CD4-positive, alpha-beta T cell (primary cell): ENCODE measurements at regions not wholly inside any gene's neighbourhood (a gene's known extent, or its start where the extent isn't known, plus 50 kb on each side); places are given as distances from the start of the nearest gene placed in this dataset.

ENCODE experiments used
- ATAC-seq: fragments of 200-7000 bp; cut with Tn5 transposase; one replicate; pipeline ENCODE4 v1.10.0; 2022; ENCODE audit warnings: mild to moderate bottlenecking; ENCODE audit not compliant: poor library complexity
- CTCF ChIA-PET: fragments of 350-600 bp; sonication (Branson Sonifier 250); formaldehyde crosslinking; loops from one replicate; lab custom pipeline; 2021; ENCODE audit warnings: antibody characterized with exemption, inconsistent platforms; lab: Charles Lee
- POLR2A ChIA-PET: fragments of 350-600 bp; sonication (Branson Sonifier 250); formaldehyde crosslinking; loops from one replicate; lab custom pipeline; 2021; ENCODE audit warnings: antibody characterized with exemption, inconsistent platforms; lab: Charles Lee
- DNase-seq, 14 experiments: peaks; one replicate each; pipeline ENCODE4 v3.0.0-alpha.2; 2013 to 2020; ENCODE audit warnings: mixed read lengths in 2 of 14
- H3K27ac ChIP-seq, 2 donors: one replicate each; pipeline versions ENCODE4 v1.5.1 to v1.7.0; 2013; ENCODE audit warnings: low read length in 2 of 2, low read depth in 1 of 2, mild to moderate bottlenecking in 1 of 2
- H3K27me3 ChIP-seq, 2 experiments: 1 replicate in 1 of 2; 2 replicates in 1 of 2; pipeline versions ENCODE4 v1.6.1 to v1.7.0; 2013; ENCODE audit warnings: low read length in 2 of 2, control low read depth in 1 of 2, mild to moderate bottlenecking in 1 of 2, moderate library complexity in 1 of 2; ENCODE audit not compliant: insufficient read depth in 2 of 2, control insufficient read depth in 1 of 2
- H3K36me3 ChIP-seq: one replicate; pipeline ENCODE4 v1.6.1; 2013; ENCODE audit warnings: low read length, control low read depth; ENCODE audit not compliant: insufficient read depth
- H3K4me1 ChIP-seq: one replicate; pipeline ENCODE4 v1.6.1; 2013; ENCODE audit warnings: low read length, control low read depth; ENCODE audit not compliant: insufficient read depth
- H3K4me3 ChIP-seq: one replicate; pipeline ENCODE4 v1.5.1; 2013; ENCODE audit warnings: mild to moderate bottlenecking, low read length, moderate library complexity
- H3K9me3 ChIP-seq, 2 experiments: 1 replicate in 1 of 2; 2 replicates in 1 of 2; pipeline versions ENCODE4 v1.6.1 to v1.7.0; 2013; ENCODE audit warnings: low read length in 2 of 2, mild to moderate bottlenecking in 2 of 2, control low read depth in 1 of 2, moderate library complexity in 1 of 2; ENCODE audit not compliant: control insufficient read depth in 1 of 2, insufficient read depth in 1 of 2
- H3K27ac Mint-ChIP-seq: one replicate; pipeline ENCODE4 v1.8.0; 2020; ENCODE audit warnings: mixed read lengths
- H3K27me3 Mint-ChIP-seq: one replicate; pipeline ENCODE4 v1.8.0; 2021; ENCODE audit warnings: mixed read lengths
- H3K36me3 Mint-ChIP-seq: one replicate; pipeline ENCODE4 v1.8.0; 2021; ENCODE audit warnings: low read depth, mixed read lengths
- H3K4me1 Mint-ChIP-seq: one replicate; pipeline ENCODE4 v1.8.0; 2021; ENCODE audit warnings: low read depth, mixed read lengths
- H3K4me3 Mint-ChIP-seq: one replicate; pipeline ENCODE4 v1.8.0; 2020; ENCODE audit warnings: mild to moderate bottlenecking, mixed read lengths
- H3K9me3 Mint-ChIP-seq: one replicate; pipeline ENCODE4 v1.8.0; 2020; ENCODE audit warnings: mixed read lengths
- CTCF ChIP-seq: fragments of 200-600 bp; IDR thresholded peaks from one replicate; pipeline ENCODE4 v1.8.0; 2022; ENCODE audit warnings: antibody characterized with exemption, mild to moderate bottlenecking
- intact Hi-C, 2 experiments: fragments of 100-400 bp; cut with DNase I in 1 of 2; cut with micrococcal nuclease in 1 of 2; formaldehyde crosslinking; loops; one replicate each; pipeline versions ENCODE4 v1.15.1 to v1.9.0; 2023 to 2025; cut with DNase I, micrococcal nuclease

GRCh38 chr14:76925097-76925441 is 98.9 kb downstream of the LRRC74A start:
- DNase-seq (no peak), ATAC-seq (no peak)
- ChIA-PET CTCF (interaction anchor here (2.4 kb wide), 1 partner anchor 12 kb away, joined by 8 read pairs; no protein-coding TSS in a partner anchor), POLR2A (interaction anchor here (0.7 to 1.2 kb wide), 3 partner anchors 12 to 37 kb away, joined by 3 to 6 read pairs (median 4); no protein-coding TSS in a partner anchor)
- Mint-ChIP-seq H3K36me3 (no peaks in the 10 kb centered on the region), H3K4me1 (peaks cover 89% of the 10 kb centered on the region), H3K4me3 (no peak overlapping the region), H3K27ac (peak overlapping the region; percentile 86), H3K9me3 (no peaks in the 10 kb centered on the region), H3K27me3 (no peaks in the 10 kb centered on the region)
- Histone ChIP-seq H3K27me3 (no peaks in the 10 kb centered on the region), H3K9me3 (no peaks in the 10 kb centered on the region), H3K4me3 (no peak overlapping the region), H3K27ac (no peak overlapping the region), H3K4me1 (peaks cover 82% of the 10 kb centered on the region), H3K36me3 (no peaks in the 10 kb centered on the region)
- no peak for TF ChIP-seq CTCF
- intact Hi-C loops = loop anchor here in 1 of 2 experiments (2.0 kb wide), 1 partner anchor 28 kb away; no protein-coding TSS in a partner anchor

- Histone ChIP-seq H3K36me3 (no peaks in the 10 kb centered on the region), H3K9me3 (no peaks in the 10 kb centered on the region), H3K27ac (no peak overlapping the region), H3K4me3 (no peak overlapping the region), H3K27me3 (no peaks in the 10 kb centered on the region), H3K4me1 (peaks cover 82% of the 10 kb centered on the region)
- peak overlapping the region; percentile 35 for H3K4me3 Mint-ChIP-seq
- ATAC-seq (peak; percentile 33), DNase-seq (peak in 10 of 14 experiments; percentile 20 to 86 (median 52))
- peaks cover 89% of the 10 kb centered on the region for H3K4me1 Mint-ChIP-seq
- no peak for TF ChIP-seq CTCF
- intact Hi-C loops = loop anchor here in 1 of 2 experiments (2.0 kb wide), 1 partner anchor 28 kb away; no protein-coding TSS in a partner anchor
- no peaks in the 10 kb centered on the region for H3K27me3 Mint-ChIP-seq
- H3K36me3 Mint-ChIP-seq = no peaks in the 10 kb centered on the region
- ChIA-PET POLR2A (interaction anchor here (0.6 to 1.2 kb wide), 4 partner anchors 11 to 171 kb away, joined by 3 to 6 read pairs (median 4); no protein-coding TSS in a partner anchor), CTCF (interaction anchor here (1.0 to 2.4 kb wide), 4 partner anchors 11 to 146 kb away, joined by 3 to 8 read pairs (median 4); no protein-coding TSS in a partner anchor)
- H3K9me3 Mint-ChIP-seq = no peaks in the 10 kb centered on the region
- peak overlapping the region; percentile 86 for H3K27ac Mint-ChIP-seq
Observed at GRCh38 chr14:76924371-76925096, 98.3 kb downstream of the LRRC74A start.

- Mint-ChIP-seq H3K27ac (peak overlapping the region; percentile 86), H3K27me3 (no peaks in the 10 kb centered on the region), H3K4me3 (no peak overlapping the region), H3K9me3 (no peaks in the 10 kb centered on the region), H3K36me3 (no peaks in the 10 kb centered on the region), H3K4me1 (peaks cover 85% of the 10 kb centered on the region)
- DNase-seq (no peak), ATAC-seq (no peak)
- Histone ChIP-seq H3K36me3 (no peaks in the 10 kb centered on the region), H3K27ac (no peak overlapping the region), H3K9me3 (no peaks in the 10 kb centered on the region), H3K27me3 (no peaks in the 10 kb centered on the region), H3K4me3 (no peak overlapping the region), H3K4me1 (peaks cover 81% of the 10 kb centered on the region)
- no peak for TF ChIP-seq CTCF
- ChIA-PET POLR2A (interaction anchor here (0.6 to 1.2 kb wide), 4 partner anchors 10 to 172 kb away, joined by 3 to 6 read pairs (median 4); no protein-coding TSS in a partner anchor), CTCF (interaction anchor here (0.5 to 1.4 kb wide), 6 partner anchors 10 to 147 kb away, joined by 3 to 4 read pairs (median 3); no protein-coding TSS in a partner anchor)
- intact Hi-C loops = loop anchor here in 1 of 2 experiments (2.0 kb wide), 1 partner anchor 29 kb away; no protein-coding TSS in a partner anchor
Observed at GRCh38 chr14:76923431-76924370, 97.5 kb downstream of the LRRC74A start.
